SU-DHL-6 (cell line): ENCODE measurements at regions not wholly inside any gene's neighbourhood (a gene's known extent, or its start where the extent isn't known, plus 50 kb on each side); places are given as distances from the start of the nearest gene placed in this dataset.

Experiments
- CTCF ChIP-seq: fragments of 200-600 bp; sonication (generic); IDR thresholded peaks from one replicate; pipeline ENCODE4 v1.5.1; 2017; ENCODE audit warnings: antibody characterized with exemption, mild to moderate bottlenecking, low read length, moderate library complexity; ENCODE audit not compliant: insufficient read depth, poor library complexity, severe bottlenecking
- EZH2phosphoT487 ChIP-seq: fragments of 200-600 bp; sonication (generic), shearing (Covaris generic); conservative IDR thresholded peaks from 2 replicates; pipeline ENCODE4 v1.6.1; 2018; ENCODE audit warnings: mild to moderate bottlenecking, antibody characterized with exemption, low read length, moderate library complexity, mixed read lengths

GRCh38 chr4:13316354-13316753 is 167.8 kb downstream of the RAB28 start:
- TF ChIP-seq EZH2phosphoT487 (no peak), CTCF (no peak)
